NCI-H1417 (cell line): ENCODE measurements at regions not wholly inside any gene's neighbourhood (a gene's known extent, or its start where the extent isn't known, plus 50 kb on each side); places are given as distances from the start of the nearest gene placed in this dataset.

ENCODE experiments used
- DNase-seq, 3 experiments: peaks; one replicate each; lab custom pipeline; 2025; lab: John Stamatoyannopoulos, UW

GRCh38 chr4:136301749-136302495 lies 1230.4 kb downstream of the PCDH18 start:
- DNase-seq = no peak

DNA sequence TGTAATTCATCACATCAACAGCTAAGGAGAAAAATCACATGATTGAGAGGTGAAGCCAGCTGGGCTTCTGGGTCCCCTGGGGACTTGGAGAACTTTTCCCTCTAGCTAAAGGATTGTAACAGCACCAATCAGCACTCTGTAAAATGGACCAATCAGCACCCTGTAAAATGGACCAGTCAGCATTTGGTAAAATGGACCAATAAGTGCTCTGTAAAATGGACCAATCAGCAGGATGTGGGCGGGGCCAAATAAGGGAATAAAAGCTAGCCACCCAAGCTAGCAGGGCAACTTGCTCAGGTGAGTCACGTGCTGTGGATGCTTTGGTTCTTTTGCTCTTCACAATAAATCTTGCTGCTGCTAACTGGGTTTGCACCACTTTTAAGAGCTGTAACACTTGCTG lies 1248.3 kb downstream of the PCDH18 start:
- DNase-seq = no peak

GRCh38 chr4:136281889-136282288 lies 1250.4 kb downstream of the PCDH18 start:
- no peak for DNase-seq

DNA sequence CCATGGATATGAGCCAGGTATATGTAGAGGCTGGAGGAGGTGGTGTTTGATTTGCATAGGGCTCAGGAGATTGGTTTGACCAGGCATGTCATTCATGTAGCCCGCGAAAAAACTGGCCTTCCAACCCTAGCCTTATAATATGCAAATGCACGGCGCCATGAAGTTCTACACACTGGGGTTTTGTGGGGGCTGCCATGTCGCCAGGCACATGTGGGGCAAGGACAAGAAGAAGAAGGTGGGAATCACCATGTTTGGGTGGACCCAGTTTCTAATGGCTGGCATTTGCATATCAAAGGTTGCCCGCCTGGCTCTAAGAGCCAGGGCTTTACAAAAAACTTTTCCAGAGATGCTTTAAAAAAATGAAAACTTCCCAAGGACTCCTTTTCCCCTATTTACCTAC lies 1251.0 kb downstream of the PCDH18 start:
- DNase-seq = no peak

- peak in 1 of 3 experiments; percentile 58 for DNase-seq
Observed at GRCh38 chr4:136277741-136278140, 1254.6 kb downstream of the PCDH18 start.

- DNase-seq = peak in 1 of 3 experiments; percentile 48
Observed at GRCh38 chr4:136246876-136247275, 1285.4 kb downstream of the PCDH18 start.

DNA sequence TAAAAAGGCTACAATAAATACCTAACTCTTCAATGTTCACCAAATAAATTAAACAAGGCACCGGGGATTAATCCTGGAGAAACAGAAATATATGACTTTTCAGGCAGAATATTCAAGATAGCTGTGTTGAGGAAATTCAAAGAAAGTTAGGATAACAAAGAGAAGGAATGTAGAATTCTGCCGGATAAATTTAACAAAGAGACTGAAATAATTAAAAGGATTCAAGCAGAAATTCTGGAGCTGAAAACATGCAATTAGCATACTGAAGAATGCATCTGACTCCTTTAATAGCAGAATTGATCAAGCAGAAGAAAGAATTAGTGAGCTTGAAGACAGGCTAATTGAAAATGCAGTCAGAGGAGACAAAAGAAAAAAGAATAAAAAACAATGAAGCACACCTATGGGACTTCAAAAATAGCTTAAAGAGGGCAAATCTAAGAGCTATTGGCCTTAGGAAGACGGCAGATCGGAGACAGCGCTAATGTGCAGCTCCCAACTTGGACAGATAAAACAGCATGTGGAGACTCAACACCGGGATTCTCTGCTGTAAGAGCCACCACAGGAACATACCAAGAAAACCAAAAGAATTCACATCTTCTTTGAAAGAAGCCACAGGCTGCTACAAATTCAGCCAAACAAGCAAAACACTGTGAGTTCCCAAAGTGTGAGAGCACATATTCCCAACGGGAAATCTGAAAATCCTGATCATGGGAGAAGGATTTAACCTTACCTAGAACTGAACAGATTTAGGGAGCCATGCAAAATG lies 1290.9 kb downstream of the PCDH18 start:
- DNase-seq = no peak

DNA sequence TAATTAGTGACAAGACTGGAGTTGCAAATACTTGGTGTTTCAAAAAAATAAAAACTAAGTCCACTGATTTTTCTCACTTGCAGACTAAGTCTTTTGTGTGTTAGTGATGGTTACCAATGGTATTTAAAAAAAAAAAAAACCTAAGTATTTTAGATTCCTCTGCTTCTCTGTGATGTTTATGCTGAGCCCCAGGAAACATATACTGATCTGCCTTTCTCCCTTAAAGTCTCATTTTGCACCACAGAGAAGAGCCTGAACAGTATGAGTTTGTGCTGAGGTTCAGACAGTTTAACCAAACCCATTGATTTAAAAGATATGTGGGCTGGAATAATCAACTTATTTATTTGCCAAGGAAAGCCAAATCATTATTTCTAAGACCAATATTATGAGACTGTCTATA lies 1305.0 kb downstream of the PCDH18 start:
- no peak for DNase-seq

- DNase-seq = no peak
Observed at GRCh38 chr4:136219592-136220125, 1312.6 kb downstream of the PCDH18 start.

GRCh38 chr4:136203199-136203598 lies 1329.1 kb downstream of the PCDH18 start:
- no peak for DNase-seq

DNA sequence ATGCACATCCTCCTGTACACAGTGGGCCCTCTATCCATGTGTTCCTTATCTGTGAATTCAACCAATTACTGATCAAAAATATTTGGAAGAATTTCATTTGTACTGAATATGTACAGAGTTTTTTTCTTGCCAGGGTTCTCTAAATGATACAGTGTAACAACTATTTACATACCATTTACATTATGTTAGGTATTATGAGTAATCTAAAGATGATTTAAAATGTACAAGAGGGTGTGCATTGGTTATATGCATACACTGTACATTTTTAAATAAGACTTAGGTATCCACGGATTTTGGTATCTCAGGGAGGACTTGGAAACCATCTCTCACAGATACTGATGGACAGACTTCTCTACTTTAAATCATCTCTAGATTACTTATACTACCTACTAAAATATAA lies 1333.9 kb downstream of the PCDH18 start:
- DNase-seq = no peak

DNA sequence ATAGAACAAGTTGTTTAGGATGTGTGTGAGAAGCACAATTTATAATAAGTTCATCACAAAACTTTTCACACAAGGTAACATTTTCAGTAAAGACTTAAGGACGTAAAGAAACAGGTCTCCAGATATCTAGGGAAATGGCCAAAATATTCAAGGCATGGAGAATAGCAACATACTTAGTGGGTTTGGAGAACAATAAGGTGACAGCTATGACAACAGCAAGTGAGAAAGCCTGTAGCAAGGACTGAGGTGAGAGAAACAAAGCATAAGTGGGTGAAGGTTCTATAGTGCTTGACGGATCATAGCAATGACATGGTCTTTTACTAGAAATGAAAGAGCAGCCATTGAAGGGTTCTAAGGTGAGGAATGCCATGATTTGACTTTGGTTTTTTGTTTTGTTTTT lies 1337.3 kb downstream of the PCDH18 start:
- DNase-seq = no peak

GRCh38 chr4:136186650-136187049 lies 1345.6 kb downstream of the PCDH18 start:
- DNase-seq = no peak

- no peak for DNase-seq
Observed at GRCh38 chr4:136183513-136183912, 1348.8 kb downstream of the PCDH18 start.

- DNase-seq = no peak
Observed at GRCh38 chr4:136156947-136157346, 1375.3 kb downstream of the PCDH18 start.

DNA sequence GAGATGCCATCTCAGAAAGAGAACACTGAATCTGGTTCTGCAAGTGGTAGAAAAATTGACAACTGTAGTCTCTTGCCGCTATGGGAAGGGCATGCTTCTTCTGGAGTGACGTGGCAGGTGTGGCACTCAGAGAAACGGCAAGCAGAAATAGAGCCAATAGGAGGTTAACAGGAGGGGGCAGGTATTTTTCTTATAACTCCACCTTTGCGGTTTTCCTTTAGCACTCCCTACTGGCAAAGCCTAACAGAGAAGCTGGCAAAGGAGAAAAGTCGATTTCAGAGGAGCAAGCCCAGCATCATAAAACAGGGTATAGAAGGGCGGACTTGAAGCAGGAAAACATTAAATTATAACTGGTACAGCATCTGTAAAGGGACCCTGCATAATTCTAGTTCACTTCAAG lies 1382.2 kb downstream of the PCDH18 start:
- no peak for DNase-seq

DNA sequence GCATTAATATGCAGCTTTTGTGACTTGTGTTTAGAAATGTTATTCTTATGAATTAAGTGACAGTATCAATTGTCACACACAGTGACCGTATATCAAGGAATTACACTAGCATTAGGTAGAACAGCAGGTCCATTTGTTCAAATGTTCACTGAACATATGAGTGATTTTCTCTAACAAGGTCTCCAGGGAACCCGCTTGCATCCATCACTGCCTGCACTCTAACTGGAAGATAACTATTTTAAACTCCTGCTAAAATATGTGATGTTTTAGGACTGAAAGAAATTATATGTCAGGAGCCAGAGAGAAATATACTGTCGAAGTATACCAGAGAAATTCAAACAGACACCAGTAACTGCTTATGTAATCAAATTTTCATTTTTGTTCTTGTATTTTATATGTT lies 1395.7 kb downstream of the PCDH18 start:
- no peak for DNase-seq

GRCh38 chr4:136124251-136124745 lies 1408.0 kb downstream of the PCDH18 start:
- DNase-seq = no peak

GRCh38 chr4:136121426-136121825 lies 1410.9 kb downstream of the PCDH18 start:
- peak in 1 of 3 experiments; percentile 39 for DNase-seq

- DNase-seq = no peak
Observed at GRCh38 chr4:136113921-136114320, 1418.4 kb downstream of the PCDH18 start.

- no peak for DNase-seq
Observed at GRCh38 chr4:136112116-136112515, 1420.2 kb downstream of the PCDH18 start.

DNA sequence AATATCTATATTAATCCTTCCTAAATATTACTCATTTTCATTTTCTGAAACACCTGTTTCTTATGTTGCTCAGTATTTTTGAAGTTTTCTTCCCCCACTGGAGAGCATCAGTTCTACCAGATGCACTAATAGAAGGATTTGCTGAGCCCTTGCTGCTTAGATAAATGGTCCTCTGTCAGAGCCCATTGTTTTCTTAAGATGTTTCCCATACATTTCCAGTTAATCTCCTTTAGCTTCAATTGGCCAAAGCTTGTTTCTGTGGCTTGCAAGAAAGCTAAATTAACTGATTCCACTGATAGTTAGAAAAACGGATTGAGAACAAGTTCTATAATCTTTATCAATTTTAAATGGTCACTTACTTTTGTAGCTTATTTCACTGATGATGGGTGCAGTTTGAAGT lies 1425.5 kb downstream of the PCDH18 start:
- DNase-seq = peak in 1 of 3 experiments; percentile 20

GRCh38 chr4:136103616-136104015 lies 1428.7 kb downstream of the PCDH18 start:
- DNase-seq = no peak
